OCI-M2 (cell line): ENCODE measurements at regions not wholly inside any gene's neighbourhood (a gene's known extent, or its start where the extent isn't known, plus 50 kb on each side); places are given as distances from the start of the nearest gene placed in this dataset.

Experiments used
- DNase-seq: peaks from one replicate; lab custom pipeline; 2025; ENCODE audit not compliant: unreplicated experiment; lab: John Stamatoyannopoulos, UW

DNA sequence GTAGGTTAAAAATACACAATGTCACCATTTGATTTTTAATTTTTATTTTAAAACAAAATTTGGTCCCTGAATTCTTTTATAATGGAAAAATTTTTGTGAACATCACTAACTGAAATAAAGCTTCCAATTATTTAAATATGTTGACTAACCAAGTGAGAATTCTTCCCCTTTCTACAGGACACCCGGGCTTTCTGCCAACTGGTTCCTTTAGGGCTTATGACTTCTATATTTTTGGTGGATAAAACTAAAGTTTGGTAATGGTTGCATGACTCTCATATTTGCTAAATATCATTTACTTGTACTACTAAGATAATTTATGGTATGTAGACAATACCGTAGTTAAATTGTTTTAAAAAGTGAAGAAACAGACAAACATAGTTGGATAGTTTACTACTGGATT, 291.0 kb upstream of the DOK6 start:
- DNase-seq: no peak

DNA sequence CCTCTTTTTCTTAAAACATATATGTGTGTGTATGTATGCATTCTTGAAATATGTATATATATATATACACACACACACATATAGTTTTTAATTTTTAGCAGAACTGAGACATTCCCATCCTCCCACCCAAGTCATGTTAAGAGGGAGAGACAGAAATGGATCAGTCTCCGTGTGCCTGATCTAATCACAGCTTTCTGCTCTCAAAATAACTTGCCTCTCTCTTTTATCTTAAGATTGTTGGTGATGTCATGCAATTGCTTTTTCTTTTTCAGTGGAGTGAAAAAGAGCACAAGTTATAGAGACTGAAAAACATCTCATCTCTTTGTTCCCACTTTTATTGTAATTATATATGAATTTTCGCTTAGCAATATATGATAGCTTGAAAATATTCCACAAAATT, 279.9 kb upstream of the DOK6 start:
- DNase-seq: no peak

DNA sequence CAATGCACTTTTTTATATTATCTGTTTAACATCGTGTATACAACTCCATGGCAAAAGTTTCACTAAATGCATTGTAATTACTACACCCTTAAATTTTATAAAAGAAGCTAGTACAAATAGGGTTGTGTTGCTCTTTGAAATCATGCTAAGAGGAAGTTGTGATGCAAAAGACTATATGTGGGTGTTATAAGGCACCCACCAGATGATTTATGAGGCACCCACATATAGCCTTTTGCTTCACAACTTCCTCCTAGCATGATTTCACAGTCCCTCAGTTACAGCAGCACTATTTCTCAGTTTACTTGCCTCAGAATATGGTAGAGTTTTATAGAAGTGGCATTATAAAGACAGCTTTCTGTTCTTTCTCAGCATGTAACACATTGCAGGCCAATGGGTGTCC, 277.3 kb upstream of the DOK6 start:
- DNase-seq: no peak

DNA sequence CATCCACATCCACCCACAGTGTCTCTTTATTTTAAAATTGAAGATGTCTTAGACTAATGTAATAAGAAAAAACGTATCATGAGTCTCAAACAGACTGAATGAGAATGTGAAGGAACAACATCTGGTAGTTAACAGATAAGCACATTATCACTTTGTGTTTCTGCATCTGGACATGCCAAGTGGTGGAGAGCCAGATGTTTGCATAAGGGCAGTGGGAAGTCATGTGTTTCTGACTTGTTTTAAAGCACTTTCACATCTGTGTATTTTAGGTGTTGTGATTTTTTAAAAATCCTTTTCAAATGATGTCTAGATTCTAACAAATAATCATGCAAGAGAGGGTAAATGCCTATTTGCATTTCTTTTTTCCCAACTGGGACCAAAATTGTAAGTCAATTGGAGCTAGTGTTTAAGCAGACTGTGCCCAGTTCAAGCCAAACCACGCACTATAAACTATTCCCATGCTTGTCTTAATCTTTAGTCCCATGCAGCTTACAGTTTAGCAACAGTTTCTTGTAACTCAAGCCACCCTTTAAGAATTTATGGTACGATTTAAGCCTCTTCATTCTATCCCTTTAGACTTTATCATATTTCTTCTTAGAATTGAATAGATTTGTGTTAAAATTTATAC, 272.7 kb upstream of the DOK6 start:
- DNase-seq: no peak

DNA sequence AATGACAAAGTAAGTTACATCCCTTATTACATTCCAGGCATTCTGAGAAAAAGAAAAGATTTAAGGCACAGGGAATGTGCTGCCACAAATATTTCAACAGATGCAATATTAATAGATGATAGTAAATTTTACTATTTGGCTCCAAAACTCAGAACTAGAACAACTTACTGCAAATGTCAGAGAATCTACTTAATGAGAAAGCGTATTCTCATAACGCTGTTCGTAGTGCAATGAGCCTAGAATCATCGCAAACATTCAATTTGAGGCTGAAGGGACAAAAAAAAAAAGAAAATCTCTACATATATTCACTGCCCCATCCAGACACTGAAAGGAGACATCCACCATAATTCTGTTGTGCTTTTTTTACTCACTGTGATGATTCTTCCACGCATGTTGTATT, 272.1 kb upstream of the DOK6 start:
- DNase-seq: no peak

DNA sequence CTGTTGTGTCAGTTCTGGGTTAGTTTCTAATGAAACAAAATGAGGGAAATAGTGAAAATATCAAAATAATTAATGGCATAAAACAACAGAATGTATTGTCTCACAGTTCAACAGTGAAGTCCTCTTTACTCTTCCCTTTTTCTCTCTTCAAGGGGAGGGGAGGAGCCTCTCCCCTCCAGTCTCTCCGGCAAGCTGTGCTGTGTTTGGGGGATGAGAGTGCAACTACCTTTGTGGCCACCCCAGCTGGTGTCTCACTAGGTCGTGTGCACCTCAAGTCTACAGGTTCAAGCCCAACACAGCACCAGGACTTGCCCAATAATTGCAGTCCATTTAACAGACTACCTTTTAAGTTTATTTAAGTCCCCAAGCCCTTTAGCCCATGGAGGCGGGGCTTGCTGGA, 271.7 kb upstream of the DOK6 start:
- DNase-seq: no peak

DNA sequence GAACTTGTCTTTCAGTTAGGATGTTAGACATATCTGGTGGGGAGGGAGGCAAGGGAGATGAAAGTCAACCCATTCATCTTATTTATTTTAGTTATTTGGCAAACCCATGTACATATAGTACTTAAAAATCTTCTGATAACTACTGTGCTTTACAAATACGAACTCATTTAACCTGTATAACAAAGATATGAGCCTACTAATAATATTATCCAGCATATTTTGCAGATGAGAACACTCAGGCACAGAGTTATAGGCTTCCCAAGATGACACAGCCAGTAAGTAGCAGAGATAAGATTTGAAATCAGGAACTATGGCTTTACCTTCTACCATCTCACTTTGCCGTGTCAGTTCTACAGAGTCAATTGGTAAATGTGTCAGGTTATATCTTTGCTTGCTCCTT, 262.6 kb upstream of the DOK6 start:
- no peak for DNase-seq

DNA sequence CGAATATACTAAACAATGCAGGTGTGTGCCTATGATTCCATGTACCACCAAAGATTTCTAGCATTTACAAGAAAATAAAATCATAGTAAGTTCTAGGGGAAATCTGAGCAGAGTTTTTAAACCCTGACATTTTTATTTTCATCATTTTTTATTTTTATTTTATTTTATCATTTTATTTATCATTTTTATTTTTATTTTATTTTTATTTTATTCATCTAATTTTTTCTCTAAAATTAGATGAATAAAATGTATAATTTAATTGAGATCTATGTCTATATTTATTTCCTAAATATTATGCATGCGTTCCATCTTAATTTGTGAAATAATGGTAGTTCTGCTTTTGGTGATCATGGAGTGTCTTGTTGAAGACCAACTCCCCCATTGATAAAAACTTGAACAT, 257.6 kb upstream of the DOK6 start:
- no peak for DNase-seq

DNA sequence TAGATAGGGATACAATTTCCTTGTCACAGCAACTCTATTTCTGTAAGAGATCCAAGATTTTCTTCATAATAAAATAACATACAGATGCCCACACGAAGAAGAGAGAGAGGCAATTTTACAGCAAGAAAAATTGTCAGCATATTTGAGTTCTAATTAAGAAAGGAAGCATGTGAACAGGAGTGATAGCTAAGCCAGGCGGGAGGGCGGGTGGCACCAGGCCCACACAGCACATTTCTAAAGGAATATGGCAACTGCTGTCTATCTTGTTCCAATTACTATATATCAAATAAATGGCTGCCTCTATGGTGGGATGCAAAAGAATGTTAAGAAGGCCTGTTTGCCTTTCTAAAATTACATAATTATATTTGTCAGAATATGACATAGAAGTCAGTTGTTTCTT, 248.3 kb upstream of the DOK6 start:
- no peak for DNase-seq

DNA sequence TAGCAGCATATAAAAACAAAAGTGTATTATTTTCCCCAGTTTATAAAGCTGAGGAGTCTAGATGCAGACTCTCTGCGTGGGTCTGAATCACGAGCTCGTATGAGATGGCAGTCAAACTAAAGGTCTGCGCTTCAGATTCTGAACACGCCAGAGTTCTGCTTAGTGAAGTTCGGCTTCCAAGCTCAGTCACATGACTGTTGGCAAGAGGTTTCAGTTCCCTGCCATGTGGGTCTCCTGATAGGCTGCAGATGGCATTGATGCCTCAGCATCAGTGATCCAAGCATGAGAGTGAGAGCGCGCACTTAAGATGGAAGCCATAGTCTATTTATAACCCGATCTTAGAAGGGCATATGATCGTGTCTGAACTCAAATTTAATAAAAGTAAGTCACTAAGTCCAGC, 242.8 kb upstream of the DOK6 start:
- no peak for DNase-seq

DNA sequence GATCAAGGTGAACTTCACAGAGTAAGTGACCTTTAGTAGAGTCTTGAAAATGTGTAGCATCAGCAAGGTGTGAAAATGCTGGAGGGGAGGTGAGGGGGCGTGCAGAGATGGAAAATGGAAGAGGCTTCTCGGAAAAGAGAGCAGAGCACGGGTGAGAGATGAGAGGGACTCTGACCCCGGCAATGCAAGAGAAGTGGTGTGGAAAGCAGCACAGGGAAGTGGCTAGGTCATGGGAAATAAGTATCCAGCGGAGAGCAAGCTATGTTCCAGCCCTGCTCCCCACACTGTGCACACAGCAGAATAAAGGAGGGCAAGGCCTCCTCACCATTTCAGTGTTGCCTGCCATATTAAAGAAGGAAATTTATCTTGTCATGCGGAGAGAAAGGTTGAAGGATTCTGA, 241.7 kb upstream of the DOK6 start:
- DNase-seq: no peak

DNA sequence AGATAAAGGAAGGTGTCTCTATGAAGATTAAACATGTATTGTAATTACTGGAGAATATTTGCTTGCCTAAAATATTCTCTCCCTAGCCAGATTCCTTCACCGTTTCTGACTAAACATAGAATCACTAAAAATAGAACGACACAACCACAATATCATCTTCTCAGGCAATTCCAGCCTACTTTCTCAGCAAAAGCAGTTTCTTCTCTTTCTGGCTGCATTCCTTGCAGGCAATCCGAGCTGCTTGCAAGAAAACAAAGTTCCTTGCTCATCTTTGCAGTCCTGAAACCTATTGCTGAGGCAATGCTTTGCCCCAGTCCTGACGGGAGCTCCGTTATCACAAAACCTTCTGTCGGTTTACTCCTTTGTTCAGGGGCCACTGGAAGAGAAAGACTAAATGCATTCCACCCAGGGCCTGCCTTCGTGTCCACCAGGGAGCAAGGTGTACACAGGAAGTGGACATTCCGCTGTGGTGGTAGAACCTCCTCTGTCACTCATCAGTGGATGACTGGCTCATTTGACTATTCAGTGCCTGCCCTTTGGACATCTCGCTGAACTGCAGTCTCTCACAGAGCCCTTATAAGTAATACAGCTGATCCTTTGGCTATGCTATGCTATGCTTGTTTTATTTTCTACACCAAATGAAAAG, 239.2 kb upstream of the DOK6 start:
- no peak for DNase-seq

DNA sequence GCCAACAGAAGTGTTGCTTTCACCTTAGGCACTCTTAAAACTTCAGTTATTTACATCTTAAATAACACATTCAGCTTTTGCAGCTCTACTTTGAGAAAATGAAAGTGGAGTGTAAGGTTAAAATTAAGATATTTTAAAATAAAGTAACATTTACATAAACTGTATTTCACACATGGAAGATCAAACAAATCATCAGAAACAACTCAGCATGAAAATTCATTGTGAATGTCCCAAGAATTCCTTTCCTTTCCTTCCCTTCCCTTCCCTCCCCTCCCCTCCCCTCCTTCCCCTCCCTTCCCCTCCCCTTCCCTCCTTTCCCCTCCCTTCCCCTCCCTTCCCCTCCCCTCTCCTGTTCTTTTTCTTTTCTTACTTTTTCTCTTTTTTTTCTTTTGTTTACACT, 238.0 kb upstream of the DOK6 start:
- DNase-seq: no peak

DNA sequence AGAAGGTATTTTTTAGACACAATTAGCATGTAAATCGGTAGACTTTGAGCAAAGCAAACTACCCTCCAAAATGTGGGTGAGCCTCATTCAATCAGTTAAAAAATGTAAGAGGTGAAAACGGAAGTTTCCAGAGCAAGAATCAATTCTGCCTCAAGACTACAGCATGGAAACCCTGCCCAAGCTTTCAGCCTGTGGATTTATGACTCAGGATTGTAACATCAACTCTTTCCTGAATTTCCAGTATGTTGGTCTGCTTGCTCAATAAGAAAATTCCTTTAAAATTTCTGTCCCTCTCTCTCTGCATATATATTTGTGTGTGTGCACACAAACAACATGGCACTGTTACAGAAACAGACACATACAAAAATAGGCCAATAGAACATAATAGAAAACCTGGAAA, 228.6 kb upstream of the DOK6 start:
- DNase-seq: no peak

DNA sequence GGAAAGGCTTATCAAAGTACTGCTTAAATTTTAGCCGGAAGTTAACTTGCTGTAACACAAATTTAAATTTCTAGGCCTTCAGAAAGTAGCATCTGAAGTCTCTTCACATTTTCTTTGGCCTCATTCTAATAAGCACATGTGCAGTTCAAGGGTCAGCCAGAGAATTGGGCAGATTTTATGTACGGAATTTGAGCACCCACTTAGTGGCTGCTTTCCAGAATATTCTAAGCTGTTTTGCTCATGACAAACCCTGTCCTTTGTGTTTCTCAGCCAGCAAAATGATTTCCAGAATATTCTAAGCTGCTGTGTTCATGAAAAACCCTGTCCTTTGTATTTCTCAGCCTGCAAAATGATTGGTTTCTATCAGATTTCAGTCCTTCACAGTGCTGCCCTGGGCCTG, 225.0 kb upstream of the DOK6 start:
- no peak for DNase-seq

DNA sequence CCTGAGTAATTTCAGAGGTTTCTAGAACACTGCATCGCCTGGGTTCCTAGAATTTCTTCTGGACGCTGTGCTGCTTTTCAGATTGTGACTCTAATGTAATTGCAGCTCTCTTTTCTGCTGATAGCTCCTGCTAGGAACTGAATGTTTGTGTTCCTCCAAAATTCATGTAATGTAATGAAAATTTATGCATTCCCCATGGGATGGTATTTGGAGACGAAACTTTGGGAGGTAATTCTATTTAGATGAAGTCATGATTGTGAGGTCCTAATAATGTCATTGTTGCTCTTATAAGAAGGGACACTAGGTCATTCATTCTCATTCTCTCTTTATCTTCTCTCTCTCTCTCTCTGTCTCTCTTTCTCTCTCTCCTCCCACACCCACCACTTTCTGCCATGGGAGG, 223.9 kb upstream of the DOK6 start:
- DNase-seq: no peak

DNA sequence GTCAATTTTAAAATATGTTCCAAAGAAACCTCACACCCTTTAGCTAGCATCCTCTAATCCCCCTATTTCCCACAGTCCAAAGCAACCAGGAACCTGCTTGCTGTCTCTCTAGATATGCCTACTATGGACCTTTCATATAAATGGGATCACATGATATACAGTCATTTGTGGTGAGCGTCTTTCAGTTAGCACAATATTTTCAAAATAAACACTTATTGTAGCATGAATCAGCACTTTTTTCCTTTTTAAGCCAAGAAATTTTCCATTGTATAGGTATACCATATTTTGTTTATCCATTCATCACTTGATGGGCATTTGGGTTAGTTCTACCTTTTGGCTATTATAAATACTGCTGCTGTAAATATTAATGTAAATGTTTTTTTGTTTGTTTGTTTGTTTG, 223.0 kb upstream of the DOK6 start:
- no peak for DNase-seq

DNA sequence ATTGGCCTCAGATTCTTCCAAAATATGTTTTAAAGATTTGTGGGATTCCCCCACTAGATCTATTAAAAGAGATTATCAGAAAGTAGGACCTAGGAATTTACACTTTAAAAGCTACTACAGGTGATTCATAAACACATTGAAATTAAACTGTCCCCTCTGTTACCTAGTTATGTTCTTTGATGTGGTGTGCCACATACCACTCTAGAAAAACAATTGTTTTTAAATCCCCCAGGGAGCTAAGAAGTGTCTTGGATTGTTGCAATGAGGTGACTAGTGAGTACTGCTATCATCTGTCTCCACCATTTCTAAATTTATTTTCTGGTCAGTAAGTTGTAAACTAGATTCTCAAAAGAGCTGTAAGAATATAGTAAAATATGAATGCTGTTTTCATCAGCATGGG, 214.5 kb upstream of the DOK6 start:
- no peak for DNase-seq

DNA sequence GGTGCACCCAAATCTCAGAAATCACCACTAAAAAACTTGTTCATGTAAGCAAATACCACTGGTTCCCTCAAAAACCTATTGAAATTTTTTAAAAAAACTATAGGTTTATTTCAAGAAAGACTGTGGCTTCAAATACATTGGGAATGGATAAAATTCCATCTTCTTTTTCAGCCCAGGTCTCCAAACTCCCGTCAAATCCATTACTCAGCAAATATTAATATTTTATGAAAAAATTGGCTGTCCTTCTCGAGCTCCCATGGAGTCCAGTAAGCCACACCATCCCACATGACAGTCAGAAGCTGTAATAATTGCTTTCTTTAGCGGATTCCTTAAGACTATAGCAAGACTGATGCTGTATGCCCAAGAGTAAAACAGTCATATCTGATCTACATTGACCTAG, 204.4 kb upstream of the DOK6 start:
- no peak for DNase-seq

DNA sequence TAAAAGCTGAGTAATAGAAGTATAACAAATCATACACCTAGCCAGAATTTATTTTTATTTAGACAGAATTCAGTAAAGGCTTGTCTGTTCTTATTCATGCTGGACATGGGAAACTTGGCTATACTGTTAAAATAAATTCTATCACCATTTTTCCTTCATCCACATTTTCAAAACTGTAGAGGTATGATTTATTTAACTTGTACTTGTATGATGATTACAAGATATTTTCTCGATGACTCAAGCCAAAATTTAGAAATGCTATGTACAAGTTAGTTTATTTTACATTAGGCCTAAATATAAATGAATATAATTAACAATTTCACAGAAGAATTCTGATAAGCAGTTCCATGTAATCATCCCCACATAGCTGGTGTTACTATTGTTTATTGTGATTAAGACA, 194.8 kb upstream of the DOK6 start:
- DNase-seq: no peak

DNA sequence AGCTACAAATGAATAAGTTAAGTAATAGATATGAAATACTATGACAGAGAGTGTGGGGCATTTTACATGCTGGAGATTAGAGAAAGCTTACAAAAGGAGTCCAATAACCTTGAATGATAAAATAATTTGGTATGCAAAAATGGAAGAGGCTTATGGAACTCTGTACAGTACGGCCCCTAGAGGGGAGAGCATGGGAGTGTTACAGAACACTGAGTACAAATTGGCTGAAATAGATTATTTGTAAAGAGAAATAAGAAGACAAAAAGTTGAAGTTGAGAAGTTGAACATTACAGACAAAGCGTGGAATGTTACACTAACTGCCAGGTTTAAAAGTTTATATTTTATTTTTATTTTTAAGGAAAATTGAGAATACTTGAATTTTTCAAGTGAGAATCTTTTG, 192.1 kb upstream of the DOK6 start:
- no peak for DNase-seq

DNA sequence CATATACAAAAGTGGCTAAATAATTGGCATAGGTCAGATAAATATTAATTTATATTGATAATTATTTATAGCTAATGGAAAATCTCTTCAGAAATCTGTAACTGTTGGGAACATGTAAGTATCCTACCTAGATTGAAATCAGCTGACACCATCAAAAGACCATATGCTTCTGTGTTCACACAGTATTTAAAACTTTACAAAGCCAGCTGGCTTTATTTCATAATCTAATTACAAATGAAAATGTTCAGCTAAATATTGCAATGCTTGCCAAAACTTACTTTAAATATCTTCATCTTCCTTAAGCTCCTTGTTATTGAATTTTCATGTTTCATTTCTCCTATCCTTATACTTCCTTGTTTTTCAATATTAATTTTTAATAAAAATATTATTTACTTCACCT, 190.9 kb upstream of the DOK6 start:
- DNase-seq: no peak

DNA sequence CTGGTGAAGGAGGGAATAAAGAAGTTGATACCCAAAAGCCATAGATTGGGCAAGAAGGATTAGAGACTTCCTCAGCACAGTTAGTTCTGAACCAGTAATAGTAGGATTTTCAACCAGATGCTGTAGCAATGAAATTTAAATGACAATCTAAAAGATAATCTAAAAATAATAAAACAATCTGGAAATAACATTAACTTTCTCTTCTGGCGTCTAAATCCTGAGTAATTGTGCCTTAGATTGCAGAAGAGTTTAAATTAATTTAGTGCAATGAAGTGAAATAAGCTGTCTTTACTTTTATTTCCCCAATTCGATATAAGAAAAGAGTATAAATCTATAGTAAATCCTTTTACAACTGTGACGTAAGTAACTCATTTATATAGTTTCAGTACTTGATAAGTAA, 186.8 kb upstream of the DOK6 start:
- no peak for DNase-seq
